ENCODE measurements at regions not wholly inside any gene's neighbourhood (a gene's known extent, or its start where the extent isn't known, plus 50 kb on each side); places are given as distances from the start of the nearest gene placed in this dataset.
"Not testable (repeated sequence)": the region's sequence is repeated elsewhere in the genome, so short reads cannot be mapped to it uniquely, and the experiment has no call there.

DNA sequence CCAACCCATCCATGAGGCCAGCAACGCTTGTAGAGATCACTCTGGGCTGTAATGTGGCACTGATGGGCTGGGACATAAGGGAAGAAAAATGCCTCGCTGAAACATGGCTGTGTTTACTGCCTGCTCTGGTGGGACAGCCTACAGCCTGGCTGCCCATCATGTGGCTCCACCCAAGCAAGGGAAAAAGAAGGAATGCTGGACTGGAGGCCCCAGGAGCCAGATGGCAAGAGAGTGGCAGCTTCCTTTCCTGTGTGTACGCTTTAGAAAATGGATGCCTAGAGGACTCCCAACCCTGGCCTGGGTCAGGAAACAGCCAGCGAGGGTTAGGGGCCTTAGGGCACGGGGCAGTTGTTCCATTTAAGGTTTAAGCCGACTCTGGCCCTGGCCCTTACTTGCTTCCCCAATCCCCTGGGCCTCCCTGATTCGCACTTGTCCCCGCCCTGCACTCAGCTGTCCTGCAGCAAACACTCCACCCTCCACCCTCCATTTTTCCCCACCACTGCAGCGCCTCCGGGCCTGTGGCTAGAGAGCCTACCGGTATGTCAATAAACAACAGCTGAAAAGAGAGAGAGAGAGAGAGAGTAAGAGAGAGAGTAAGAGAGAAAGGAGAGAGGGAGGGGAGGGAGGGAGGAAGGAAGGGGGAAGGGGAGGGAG, 819.4 kb downstream of the SEMA5A start:
- 96% methylated on average over 5 of the region's 11 CpGs for WGBS (ENCODE audit: insufficient coverage)
- Histone ChIP-seq H3K9me3 (replicated peaks; ENCODE audit: control insufficient read depth, low read depth, low read length) (no peaks in the 10 kb centered on the region), H3K27ac (ENCODE audit: low read length) (no peak overlapping the region), H3K27me3 (ENCODE audit: control insufficient read depth, insufficient read depth, low read length) (no peaks in the 10 kb centered on the region), H3K4me1 (ENCODE audit: control insufficient read depth, insufficient read depth, low read length) (no peaks in the 10 kb centered on the region), H3K4me3 (ENCODE audit: low read length) (no peak overlapping the region), H3K36me3 (ENCODE audit: control insufficient read depth, insufficient read depth, low read length) (no peaks in the 10 kb centered on the region)
- no peak for DNase-seq

- no peaks in the 10 kb centered on the region for H3K4me1 ChIP-seq (ENCODE audit: control insufficient read depth, insufficient read depth, low read length)
- H3K27ac ChIP-seq (ENCODE audit: low read length), result peak overlapping the region; percentile 55
- no CpG with 5 or more reads among the region's 4 CpGs for WGBS (ENCODE audit: insufficient coverage)
- no peaks in the 10 kb centered on the region for H3K27me3 ChIP-seq (ENCODE audit: control insufficient read depth, insufficient read depth, low read length)
- peak; percentile 72 for DNase-seq
- H3K36me3 ChIP-seq (ENCODE audit: control insufficient read depth, insufficient read depth, low read length), result no peaks in the 10 kb centered on the region
- H3K4me3 ChIP-seq (ENCODE audit: low read length), result no peak overlapping the region
- no peaks in the 10 kb centered on the region for H3K9me3 ChIP-seq (replicated peaks; ENCODE audit: control insufficient read depth, low read depth, low read length)
Measured at GRCh38 chr5:8727396-8727795, 818.5 kb downstream of the SEMA5A start.

DNA sequence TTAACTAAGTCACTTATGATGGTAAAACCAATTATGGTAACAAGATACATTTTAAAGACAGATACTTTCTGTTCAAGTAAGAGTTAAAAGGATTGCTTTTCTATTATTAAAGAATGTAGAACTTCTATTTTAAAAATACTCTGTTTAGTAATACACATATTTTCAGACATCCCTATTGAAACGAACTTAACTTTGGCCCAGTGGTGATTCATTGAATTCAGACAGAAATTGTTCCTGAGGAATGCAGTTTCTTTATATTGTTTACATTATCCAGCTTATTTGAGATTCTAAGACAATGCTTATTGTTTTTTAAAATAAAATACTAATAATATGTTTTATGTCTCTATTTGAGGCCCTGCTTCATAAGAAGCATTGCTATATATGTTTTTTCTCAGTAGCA, 816.4 kb downstream of the SEMA5A start:
- no peaks in the 10 kb centered on the region for H3K4me1 ChIP-seq (ENCODE audit: control insufficient read depth, insufficient read depth, low read length)
- no peaks in the 10 kb centered on the region for H3K9me3 ChIP-seq (replicated peaks; ENCODE audit: control insufficient read depth, low read depth, low read length)
- DNase-seq, result peak; percentile 32
- H3K27ac ChIP-seq (ENCODE audit: low read length), result no peak overlapping the region
- H3K4me3 ChIP-seq (ENCODE audit: low read length), result no peak overlapping the region
- no CpG with 5 or more reads among the region's 1 CpG for WGBS (ENCODE audit: insufficient coverage)
- H3K36me3 ChIP-seq (ENCODE audit: control insufficient read depth, insufficient read depth, low read length), result no peaks in the 10 kb centered on the region
- no peaks in the 10 kb centered on the region for H3K27me3 ChIP-seq (ENCODE audit: control insufficient read depth, insufficient read depth, low read length)

DNA sequence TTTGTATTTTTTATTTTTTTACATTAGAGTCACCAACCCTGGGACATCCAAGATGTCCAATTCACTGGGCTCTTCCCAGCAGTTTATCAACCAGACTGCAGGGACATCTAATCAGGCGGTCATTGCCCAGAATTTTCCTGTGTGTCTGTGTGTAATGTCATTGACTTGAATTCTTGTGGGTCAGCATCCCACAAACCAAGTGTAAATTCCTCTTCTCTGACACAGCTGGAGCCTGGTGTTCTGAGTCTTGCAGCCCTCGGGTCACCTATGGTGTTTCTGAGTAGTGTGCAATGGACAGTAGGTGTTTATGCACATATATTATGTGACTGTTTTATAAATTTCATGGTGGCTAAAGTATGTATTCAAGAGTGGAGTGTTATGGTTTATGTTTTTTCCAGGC, 815.7 kb downstream of the SEMA5A start:
- DNase-seq, result no peak
- Histone ChIP-seq H3K27me3 (ENCODE audit: control insufficient read depth, insufficient read depth, low read length) (no peaks in the 10 kb centered on the region), H3K4me1 (ENCODE audit: control insufficient read depth, insufficient read depth, low read length) (no peaks in the 10 kb centered on the region), H3K9me3 (replicated peaks; ENCODE audit: control insufficient read depth, low read depth, low read length) (no peaks in the 10 kb centered on the region), H3K4me3 (ENCODE audit: low read length) (no peak overlapping the region), H3K36me3 (ENCODE audit: control insufficient read depth, insufficient read depth, low read length) (no peaks in the 10 kb centered on the region), H3K27ac (ENCODE audit: low read length) (no peak overlapping the region)
- WGBS (ENCODE audit: insufficient coverage), result no CpG with 5 or more reads among the region's 2 CpGs

GRCh38 chr5:8731110-8731509, 814.8 kb downstream of the SEMA5A start:
- not testable (repeated sequence) for H3K9me3 ChIP-seq (replicated peaks; ENCODE audit: control insufficient read depth, low read depth, low read length); H3K27me3 ChIP-seq (ENCODE audit: control insufficient read depth, insufficient read depth, low read length); DNase-seq; H3K4me1 ChIP-seq (ENCODE audit: control insufficient read depth, insufficient read depth, low read length); H3K4me3 ChIP-seq (ENCODE audit: low read length); H3K36me3 ChIP-seq (ENCODE audit: control insufficient read depth, insufficient read depth, low read length); H3K27ac ChIP-seq (ENCODE audit: low read length)
- 93% methylated on average over 3 of the region's 7 CpGs for WGBS (ENCODE audit: insufficient coverage)

DNA sequence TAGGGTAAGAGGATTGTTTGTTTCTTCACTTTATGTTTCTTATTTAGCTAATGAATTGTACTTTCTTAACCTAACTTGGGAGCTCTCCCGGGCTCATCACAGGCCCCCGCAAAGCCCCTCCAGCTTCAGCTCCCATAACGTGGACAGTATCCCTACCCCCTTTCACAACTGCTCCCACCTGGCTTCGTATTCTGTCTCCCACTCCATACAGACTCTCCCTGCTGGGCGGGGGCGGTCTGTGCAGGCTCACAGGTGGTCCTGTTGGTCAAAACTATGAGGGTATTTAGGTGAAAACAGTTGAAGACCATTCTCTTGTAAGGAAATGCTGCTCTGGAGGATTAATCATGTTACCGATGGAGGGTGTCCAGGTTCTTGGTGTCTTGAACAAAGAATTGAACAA, 805.3 kb downstream of the SEMA5A start:
- Histone ChIP-seq H3K36me3 (ENCODE audit: control insufficient read depth, insufficient read depth, low read length) (no peaks in the 10 kb centered on the region), H3K27me3 (ENCODE audit: control insufficient read depth, insufficient read depth, low read length) (no peaks in the 10 kb centered on the region), H3K4me3 (ENCODE audit: low read length) (no peak overlapping the region), H3K9me3 (replicated peaks; ENCODE audit: control insufficient read depth, low read depth, low read length) (peaks cover 5% of the 10 kb centered on the region), H3K27ac (ENCODE audit: low read length) (no peak overlapping the region), H3K4me1 (ENCODE audit: control insufficient read depth, insufficient read depth, low read length) (no peaks in the 10 kb centered on the region)
- no peak for DNase-seq
- WGBS (ENCODE audit: insufficient coverage), result no CpG with 5 or more reads among the region's 7 CpGs

DNA sequence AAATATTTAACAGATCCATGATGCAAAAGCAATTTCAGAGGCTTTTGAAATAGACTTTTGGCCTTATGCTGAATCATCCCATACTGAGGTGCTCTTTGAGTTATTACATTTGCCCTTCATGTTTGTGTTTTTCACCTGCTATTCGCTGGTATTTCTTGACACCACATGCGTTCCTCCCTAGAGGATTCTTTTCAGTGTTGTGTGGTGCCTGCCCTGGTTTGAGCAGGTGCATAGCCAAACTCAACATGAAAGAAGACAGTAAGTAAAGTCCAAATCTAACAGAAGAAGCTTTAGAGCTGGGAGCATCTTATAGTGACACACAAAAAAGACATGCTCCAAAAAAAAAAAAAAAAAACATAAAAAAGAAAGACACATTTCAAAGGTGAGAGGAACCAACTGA, 796.3 kb downstream of the SEMA5A start:
- Histone ChIP-seq H3K27me3 (ENCODE audit: control insufficient read depth, insufficient read depth, low read length) (no peaks in the 10 kb centered on the region), H3K4me3 (ENCODE audit: low read length) (no peak overlapping the region), H3K27ac (ENCODE audit: low read length) (no peak overlapping the region), H3K4me1 (ENCODE audit: control insufficient read depth, insufficient read depth, low read length) (no peaks in the 10 kb centered on the region), H3K36me3 (ENCODE audit: control insufficient read depth, insufficient read depth, low read length) (no peaks in the 10 kb centered on the region), H3K9me3 (replicated peaks; ENCODE audit: control insufficient read depth, low read depth, low read length) (no peaks in the 10 kb centered on the region)
- 100% methylated on average over 1 of the region's 2 CpGs for WGBS (ENCODE audit: insufficient coverage)
- no peak for DNase-seq

- no peaks in the 10 kb centered on the region for H3K9me3 ChIP-seq (replicated peaks; ENCODE audit: control insufficient read depth, low read depth, low read length)
Measured at GRCh38 chr5:8750100-8750499, 795.8 kb downstream of the SEMA5A start.

DNA sequence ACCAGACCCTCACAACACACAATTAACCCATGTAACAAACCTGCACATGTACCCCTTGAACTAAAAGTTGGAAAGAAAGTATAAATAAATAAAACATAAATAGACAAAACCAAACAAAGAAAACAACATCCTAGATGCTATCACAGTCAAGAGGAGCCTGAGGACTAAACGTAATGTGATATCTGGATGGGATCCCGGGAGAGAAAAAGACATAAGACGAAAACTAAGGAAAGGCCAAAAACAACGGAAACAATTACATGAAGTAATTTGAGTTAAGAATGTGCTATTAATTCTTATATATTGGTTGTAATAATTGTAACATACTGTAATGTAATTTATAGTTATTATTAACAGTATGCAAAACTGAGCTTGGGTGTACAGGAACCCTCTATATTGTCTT, 793.9 kb downstream of the SEMA5A start:
- Histone ChIP-seq H3K9me3 (replicated peaks; ENCODE audit: control insufficient read depth, low read depth, low read length) (no peaks in the 10 kb centered on the region), H3K36me3 (ENCODE audit: control insufficient read depth, insufficient read depth, low read length) (no peaks in the 10 kb centered on the region), H3K4me3 (ENCODE audit: low read length) (no peak overlapping the region), H3K4me1 (ENCODE audit: control insufficient read depth, insufficient read depth, low read length) (no peaks in the 10 kb centered on the region), H3K27me3 (ENCODE audit: control insufficient read depth, insufficient read depth, low read length) (no peaks in the 10 kb centered on the region), H3K27ac (ENCODE audit: low read length) (peak overlapping the region; percentile 64)
- peak; percentile 94 for DNase-seq
- no CpG with 5 or more reads among the region's 4 CpGs for WGBS (ENCODE audit: insufficient coverage)

More at GRCh38 chr5:8750100-8750499, 795.8 kb downstream of the SEMA5A start:
- Histone ChIP-seq H3K4me3 (ENCODE audit: low read length) (no peak overlapping the region), H3K27ac (ENCODE audit: low read length) (no peak overlapping the region), H3K27me3 (ENCODE audit: control insufficient read depth, insufficient read depth, low read length) (no peaks in the 10 kb centered on the region), H3K36me3 (ENCODE audit: control insufficient read depth, insufficient read depth, low read length) (no peaks in the 10 kb centered on the region), H3K4me1 (ENCODE audit: control insufficient read depth, insufficient read depth, low read length) (no peaks in the 10 kb centered on the region)
- no peak for DNase-seq

DNA sequence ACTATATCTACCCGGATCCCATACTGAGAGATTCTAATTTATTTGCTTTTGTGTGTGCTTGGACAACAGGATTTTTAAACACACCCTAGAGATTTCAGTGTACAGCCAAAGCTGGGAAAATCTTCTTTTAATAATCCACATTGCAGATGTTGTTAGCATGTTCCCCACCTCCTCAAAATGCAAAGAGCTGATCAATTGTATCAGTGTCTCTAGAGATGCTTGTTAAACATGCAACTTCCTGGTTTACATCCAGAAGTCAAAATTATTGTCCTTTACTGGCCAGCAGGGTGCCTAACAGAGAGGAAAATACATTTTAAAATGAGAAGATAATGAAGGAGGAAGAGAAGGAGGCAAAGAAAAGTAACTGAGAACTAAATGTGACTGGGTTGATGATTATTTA, 793.3 kb downstream of the SEMA5A start:
- H3K4me3 ChIP-seq (ENCODE audit: low read length), result no peak overlapping the region
- peak; percentile 96 for DNase-seq
- WGBS (ENCODE audit: insufficient coverage), result no CpG with 5 or more reads among the region's 1 CpG

DNA sequence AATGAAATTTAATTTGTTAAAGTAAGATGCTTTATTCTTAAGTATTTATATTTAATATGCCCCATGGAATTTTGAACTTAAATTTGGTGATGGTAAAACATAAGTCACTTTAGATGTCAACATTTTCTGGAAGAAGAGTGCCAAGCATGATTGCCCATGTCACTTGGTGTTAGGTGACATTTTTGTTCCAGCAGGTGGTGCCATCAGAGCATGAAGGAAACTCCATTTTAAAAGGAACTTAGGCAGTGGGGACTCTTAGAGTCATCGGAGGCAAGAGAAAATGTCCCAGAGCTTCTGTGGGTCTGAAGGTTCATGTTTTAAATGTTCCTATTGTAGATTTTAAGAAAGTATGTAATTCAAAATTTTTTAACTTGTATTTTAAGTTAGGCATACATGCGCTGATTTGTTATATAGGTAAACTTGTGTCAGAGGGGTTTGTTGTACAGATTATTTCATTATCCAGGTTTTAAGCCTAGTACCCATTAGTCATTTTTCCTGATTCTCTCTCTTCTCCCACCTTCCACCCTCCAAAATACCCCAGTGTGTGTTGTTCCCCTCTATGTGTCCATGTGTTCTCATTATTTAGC, 789.3 kb downstream of the SEMA5A start:
- no peaks in the 10 kb centered on the region for H3K36me3 ChIP-seq (ENCODE audit: control insufficient read depth, insufficient read depth, low read length)
- H3K27me3 ChIP-seq (ENCODE audit: control insufficient read depth, insufficient read depth, low read length), result no peaks in the 10 kb centered on the region
- H3K27ac ChIP-seq (ENCODE audit: low read length), result no peak overlapping the region
- WGBS (ENCODE audit: insufficient coverage), result no CpG with 5 or more reads among the region's 2 CpGs
- no peaks in the 10 kb centered on the region for H3K4me1 ChIP-seq (ENCODE audit: control insufficient read depth, insufficient read depth, low read length)
- no peak overlapping the region for H3K4me3 ChIP-seq (ENCODE audit: low read length)
- H3K9me3 ChIP-seq (replicated peaks; ENCODE audit: control insufficient read depth, low read depth, low read length), result peaks cover 4% of the 10 kb centered on the region
- DNase-seq, result peak; percentile 37

More for the DNA sequence above, 793.3 kb downstream of the SEMA5A start:
- no peaks in the 10 kb centered on the region for H3K4me1 ChIP-seq (ENCODE audit: control insufficient read depth, insufficient read depth, low read length)
- H3K27me3 ChIP-seq (ENCODE audit: control insufficient read depth, insufficient read depth, low read length), result no peaks in the 10 kb centered on the region
- no peaks in the 10 kb centered on the region for H3K36me3 ChIP-seq (ENCODE audit: control insufficient read depth, insufficient read depth, low read length)
- no peaks in the 10 kb centered on the region for H3K9me3 ChIP-seq (replicated peaks; ENCODE audit: control insufficient read depth, low read depth, low read length)
- peak overlapping the region; percentile 64 for H3K27ac ChIP-seq (ENCODE audit: low read length)

All from muscle of leg (tissue), 3 donors.